Hepatocyte (in vitro differentiated cells): ENCODE measurements at regions not wholly inside any gene's neighbourhood (a gene's known extent, or its start where the extent isn't known, plus 50 kb on each side); places are given as distances from the start of the nearest gene placed in this dataset.
"Not testable (repeated sequence)": the region's sequence is repeated elsewhere in the genome, so short reads cannot be mapped to it uniquely, and the experiment has no call there.

ENCODE experiments used
- DNase-seq: peaks from one replicate; pipeline ENCODE4 v3.0.0-alpha.2; 2016; ENCODE audit warnings: low spot score
- H2AFZ ChIP-seq: fragments of 200-600 bp; sonication (generic); 2 replicates; pipeline ENCODE4 v1.6.0; 2016; ENCODE audit warnings: antibody characterized with exemption, mild to moderate bottlenecking
- H3K27ac ChIP-seq: fragments of 200-600 bp; sonication (generic); 2 replicates; pipeline ENCODE4 v1.5.1; 2016; ENCODE audit warnings: mild to moderate bottlenecking
- H3K27me3 ChIP-seq: fragments of 200-600 bp; sonication (generic); 2 replicates; pipeline ENCODE4 v1.6.1; 2016
- H3K36me3 ChIP-seq: fragments of 200-600 bp; sonication (generic); replicated peaks from 2 replicates; pipeline ENCODE4 v1.5.1; 2016; ENCODE audit warnings: low read depth; ENCODE audit not compliant: insufficient read depth
- H3K4me1 ChIP-seq: fragments of 200-600 bp; sonication (generic); 2 replicates; pipeline ENCODE4 v1.5.1; 2016; ENCODE audit warnings: mild to moderate bottlenecking, moderate library complexity; ENCODE audit not compliant: insufficient read depth
- H3K4me2 ChIP-seq: fragments of 200-600 bp; sonication (generic); 2 replicates; pipeline ENCODE4 v1.6.0; 2016
- H3K4me3 ChIP-seq: fragments of 200-600 bp; sonication (generic); 2 replicates; pipeline ENCODE4 v1.5.1; 2016; ENCODE audit warnings: mild to moderate bottlenecking
- H3K79me2 ChIP-seq: fragments of 200-600 bp; sonication (generic); 2 replicates; pipeline ENCODE4 v1.6.0; 2017; ENCODE audit warnings: mild to moderate bottlenecking
- H3K9me2 ChIP-seq: fragments of 200-600 bp; sonication (generic); replicated peaks from 2 replicates; pipeline ENCODE4 v1.6.0; 2017; ENCODE audit warnings: mild to moderate bottlenecking; ENCODE audit not compliant: insufficient read depth
- H3K9me3 ChIP-seq: fragments of 200-600 bp; sonication (generic); 2 replicates; pipeline ENCODE4 v1.5.1; 2016; ENCODE audit warnings: low read depth, mild to moderate bottlenecking
- H4K20me1 ChIP-seq: fragments of 200-600 bp; sonication (generic); 2 replicates; pipeline ENCODE4 v1.6.0; 2016; ENCODE audit warnings: mild to moderate bottlenecking; ENCODE audit not compliant: insufficient read depth, poor library complexity, severe bottlenecking
- CTCF ChIP-seq: fragments of 200-600 bp; sonication (generic); IDR thresholded peaks from 2 replicates; pipeline ENCODE4 v1.5.1; 2016; ENCODE audit warnings: antibody characterized with exemption, mild to moderate bottlenecking; ENCODE audit not compliant: poor library complexity
- EZH2 ChIP-seq: fragments of 200-600 bp; sonication (generic); IDR thresholded peaks from 2 replicates; pipeline ENCODE4 v1.6.1; 2016; ENCODE audit warnings: antibody characterized with exemption, mild to moderate bottlenecking, borderline replicate concordance
- EZH2phosphoT487 ChIP-seq: fragments of 200-600 bp; sonication (generic); IDR thresholded peaks from one replicate; pipeline ENCODE4 v1.6.1; 2018; ENCODE audit warnings: antibody characterized with exemption, mild to moderate bottlenecking, low read depth, moderate library complexity; ENCODE audit not compliant: unreplicated experiment, severe bottlenecking
- WGBS: methylation state at CpG from one replicate; pipeline ENCODE4 v1.1.6; 2016; ENCODE audit warnings: low lambda C conversion rate; ENCODE audit errors: missing lambda C conversion rate; 5-methylcytosine and 5-hydroxymethylcytosine counted together

- no peak overlapping the region for H3K4me2 ChIP-seq
- H3K79me2 ChIP-seq, result no peaks in the 10 kb centered on the region
- DNase-seq, result no peak
- no peaks in the 10 kb centered on the region for H4K20me1 ChIP-seq
- WGBS, result 88% methylated on average over 2 of the region's 2 CpGs
- H3K27me3 ChIP-seq, result no peaks in the 10 kb centered on the region
- H3K4me3 ChIP-seq, result no peak overlapping the region
- H2AFZ ChIP-seq, result no peak overlapping the region
- TF ChIP-seq EZH2phosphoT487, result no peak
- TF ChIP-seq EZH2, result no peak
- no peak for TF ChIP-seq CTCF
- H3K27ac ChIP-seq, result no peak overlapping the region
- no peaks in the 10 kb centered on the region for H3K9me3 ChIP-seq
- H3K4me1 ChIP-seq, result no peaks in the 10 kb centered on the region
- no peaks in the 10 kb centered on the region for H3K36me3 ChIP-seq
- H3K9me2 ChIP-seq, result no peaks in the 10 kb centered on the region
Observed at GRCh38 chr3:87742250-87742649, 316.6 kb downstream of the CGGBP1 start.

GRCh38 chr3:87740894-87741293 lies 317.9 kb downstream of the CGGBP1 start:
- not testable (repeated sequence) for H3K4me3 ChIP-seq, H2AFZ ChIP-seq, H3K9me2 ChIP-seq, H3K9me3 ChIP-seq, H3K27ac ChIP-seq, H4K20me1 ChIP-seq, H3K27me3 ChIP-seq, H3K4me1 ChIP-seq, DNase-seq, H3K36me3 ChIP-seq, H3K79me2 ChIP-seq, H3K4me2 ChIP-seq
- 86% methylated on average over 1 of the region's 1 CpG for WGBS

GRCh38 chr3:87737817-87738216 lies 321.0 kb downstream of the CGGBP1 start:
- DNase-seq, H3K36me3 ChIP-seq, H2AFZ ChIP-seq, H3K4me2 ChIP-seq, H3K79me2 ChIP-seq, H3K4me1 ChIP-seq, H3K9me3 ChIP-seq, H4K20me1 ChIP-seq, H3K27ac ChIP-seq, H3K27me3 ChIP-seq, H3K9me2 ChIP-seq, H3K4me3 ChIP-seq: not testable (repeated sequence)
- 82% methylated on average over 3 of the region's 3 CpGs for WGBS

GRCh38 chr3:87733671-87734367 lies 325.0 kb downstream of the CGGBP1 start:
- Histone ChIP-seq H3K27me3 (no peaks in the 10 kb centered on the region), H3K9me3 (no peaks in the 10 kb centered on the region), H4K20me1 (no peaks in the 10 kb centered on the region), H3K36me3 (no peaks in the 10 kb centered on the region), H3K79me2 (no peaks in the 10 kb centered on the region), H2AFZ (no peak overlapping the region), H3K4me2 (no peak overlapping the region), H3K4me3 (no peak overlapping the region), H3K27ac (peak overlapping the region; percentile 25), H3K4me1 (no peaks in the 10 kb centered on the region), H3K9me2 (no peaks in the 10 kb centered on the region)
- WGBS, result 83% methylated on average over 10 of the region's 10 CpGs
- TF ChIP-seq EZH2, result no peak
- TF ChIP-seq EZH2phosphoT487, result no peak
- no peak for TF ChIP-seq CTCF
- DNase-seq, result peak; percentile 12
